SK-N-SH (cell line): ENCODE measurements at regions not wholly inside any gene's neighbourhood (a gene's known extent, or its start where the extent isn't known, plus 50 kb on each side); places are given as distances from the start of the nearest gene placed in this dataset.

Source experiments
- CTCF ChIA-PET: fragments of 300-600, 350-600 bp; formaldehyde crosslinking; extraction: SDS; loops from one replicate; lab custom pipeline; 2021; lab: Yijun Ruan, JAX
- POLR2A ChIA-PET: fragments of 350-600 bp; sonication (Branson Sonifier 250); formaldehyde crosslinking; extraction: SDS; loops from one replicate; lab custom pipeline; 2020; ENCODE audit warnings: antibody characterized with exemption, inconsistent platforms; lab: Yijun Ruan, JAX
- DNase-seq: peaks from one replicate; pipeline ENCODE4 v3.0.0; 2012
- H2AFZ ChIP-seq: fragments of 200-600 bp; sonication (generic); 2 replicates; pipeline ENCODE4 v1.8.1; 2016; ENCODE audit warnings: antibody characterized with exemption, mild to moderate bottlenecking, low read depth
- H3F3A ChIP-seq: fragments of 200-600 bp; sonication (generic); replicated peaks from 2 replicates; pipeline ENCODE3; 2016; ENCODE audit warnings: antibody characterized with exemption, mild to moderate bottlenecking; ENCODE audit not compliant: insufficient read depth
- H3K27ac ChIP-seq, 2 experiments: fragments of 200-500 bp in 1 of 2; fragments of 200-600 bp in 1 of 2; sonication (Bioruptor generic) in 1 of 2; sonication (generic), shearing (Covaris generic) in 1 of 2; 2 replicates each; pipeline versions ENCODE4 v1.5.1 to v1.6.1; 2014 to 2016; ENCODE audit warnings: low read depth in 2 of 2, inconsistent platforms in 1 of 2, low read length in 1 of 2, mild to moderate bottlenecking in 1 of 2, mixed read lengths in 1 of 2
- H3K27me3 ChIP-seq: fragments of 200-600 bp; sonication (generic), shearing (Covaris generic); 2 replicates; pipeline ENCODE4 v1.6.1; 2016; ENCODE audit warnings: mixed run types; ENCODE audit not compliant: insufficient read depth
- H3K36me3 ChIP-seq, 2 experiments: fragments of 200-500 bp in 1 of 2; fragments of 200-600 bp in 1 of 2; sonication (Bioruptor generic) in 1 of 2; sonication (generic) in 1 of 2; replicated peaks in 1 of 2; 2 replicates each; pipeline versions ENCODE3 to v1.5.1; 2014 to 2016; ENCODE audit warnings: low read length in 1 of 2, mild to moderate bottlenecking in 1 of 2; ENCODE audit not compliant: insufficient read depth in 2 of 2, control insufficient read depth in 1 of 2
- H3K4me1 ChIP-seq, 2 experiments: fragments of 200-500 bp in 1 of 2; fragments of 200-600 bp in 1 of 2; sonication (Bioruptor generic) in 1 of 2; sonication (generic), shearing (Covaris generic) in 1 of 2; 2 replicates each; pipeline versions ENCODE4 v1.5.1 to v1.6.1; 2014 to 2016; ENCODE audit warnings: low read depth in 1 of 2, low read length in 1 of 2, mixed run types in 1 of 2; ENCODE audit not compliant: insufficient read depth in 2 of 2, control insufficient read depth in 1 of 2
- H3K4me2 ChIP-seq: fragments of 200-600 bp; sonication (generic), shearing (Covaris generic); 2 replicates; pipeline ENCODE4 v1.6.1; 2017; ENCODE audit warnings: mixed run types
- H3K4me3 ChIP-seq, 2 experiments: fragments of 200-500 bp in 1 of 2; fragments of 200-600 bp in 1 of 2; sonication (Bioruptor generic) in 1 of 2; sonication (generic), shearing (Covaris generic) in 1 of 2; 2 replicates each; pipeline versions ENCODE4 v1.5.1 to v1.8.1; 2014 to 2016; ENCODE audit warnings: low read depth in 2 of 2, inconsistent platforms in 1 of 2, low read length in 1 of 2, mild to moderate bottlenecking in 1 of 2, mixed read lengths in 1 of 2, moderate library complexity in 1 of 2
- H3K79me2 ChIP-seq: fragments of 200-600 bp; sonication (generic); 2 replicates; pipeline ENCODE4 v1.8.1; 2017; ENCODE audit warnings: mild to moderate bottlenecking; ENCODE audit not compliant: insufficient read depth
- H3K9ac ChIP-seq: fragments of 200-600 bp; sonication (generic); 2 replicates; pipeline ENCODE4 v1.6.1; 2017; ENCODE audit warnings: mixed run types
- H3K9me2 ChIP-seq: fragments of 200-600 bp; sonication (generic); 2 replicates; pipeline ENCODE4 v1.6.1; 2017; ENCODE audit warnings: mixed run types
- H3K9me3 ChIP-seq: fragments of 200-600 bp; sonication (generic); 2 replicates; pipeline ENCODE4 v1.6.1; 2017; ENCODE audit warnings: mixed run types, mild to moderate bottlenecking, moderate library complexity
- H4K20me1 ChIP-seq: fragments of 200-600 bp; sonication (generic); 2 replicates; pipeline ENCODE4 v1.6.1; 2017; ENCODE audit warnings: mild to moderate bottlenecking, mixed run types; ENCODE audit not compliant: insufficient read depth
- CHD2 ChIP-seq: fragments of 150-350 bp; IDR thresholded peaks from 2 replicates; pipeline ENCODE4 v1.6.1; 2018; ENCODE audit warnings: low read length; ENCODE audit not compliant: partially characterized antibody
- EP300 ChIP-seq, 2 experiments: IDR thresholded peaks; 2 replicates each; pipeline versions ENCODE4 v1.4.0 to v1.6.1; 2012; ENCODE audit warnings: borderline replicate concordance in 1 of 2, low read depth in 1 of 2, low read length in 1 of 2
- FOXJ3 ChIP-seq: sonication (generic); formaldehyde crosslinking; IDR thresholded peaks from 2 replicates; pipeline ENCODE4 v1.5.1; 2020; ENCODE audit warnings: mild to moderate bottlenecking, missing genetic modification reagents
- FOXM1 ChIP-seq: IDR thresholded peaks from 2 replicates; pipeline ENCODE4 v1.4.0; 2012; ENCODE audit warnings: low read depth, mild to moderate bottlenecking
- IRF3 ChIP-seq: fragments of 150-350 bp; IDR thresholded peaks from 2 replicates; pipeline ENCODE4 v1.6.1; 2016; ENCODE audit warnings: mild to moderate bottlenecking, low read depth, low read length
- JUND ChIP-seq: IDR thresholded peaks from 2 replicates; pipeline ENCODE4 v1.4.0; 2012
- NFIC ChIP-seq: IDR thresholded peaks from 2 replicates; pipeline ENCODE4 v1.4.0; 2012; ENCODE audit warnings: borderline replicate concordance
- NRF1 ChIP-seq: IDR thresholded peaks from 2 replicates; pipeline ENCODE4 v1.6.1; 2012; ENCODE audit warnings: low read depth, mild to moderate bottlenecking, low read length
- PBX3 ChIP-seq: IDR thresholded peaks from 2 replicates; pipeline ENCODE4; 2012
- RAD21 ChIP-seq: IDR thresholded peaks from 2 replicates; pipeline ENCODE4 v1.6.1; 2012; ENCODE audit warnings: mild to moderate bottlenecking, low read length
- RCOR1 ChIP-seq: fragments of 150-350 bp; IDR thresholded peaks from 2 replicates; pipeline ENCODE4 v1.6.1; 2017; ENCODE audit warnings: antibody characterized with exemption, low read length
- RFX5 ChIP-seq: IDR thresholded peaks from 2 replicates; pipeline ENCODE4 v1.6.1; 2012; ENCODE audit warnings: mild to moderate bottlenecking, improper control_type of control experiment, low read length
- SIN3A ChIP-seq: IDR thresholded peaks from 2 replicates; pipeline ENCODE4 v1.6.1; 2012; ENCODE audit warnings: low read depth, mild to moderate bottlenecking, low read length, moderate library complexity, borderline replicate concordance
- SMC3 ChIP-seq: IDR thresholded peaks from 2 replicates; pipeline ENCODE4 v1.6.1; 2012; ENCODE audit warnings: low read depth, low read length, improper control_type of control experiment
- TEAD4 ChIP-seq: IDR thresholded peaks from 2 replicates; pipeline ENCODE4 v1.4.0; 2012; ENCODE audit warnings: mild to moderate bottlenecking, borderline replicate concordance; ENCODE audit not compliant: insufficient read depth
- USF1 ChIP-seq: IDR thresholded peaks from 2 replicates; pipeline ENCODE4 v1.4.0; 2012; ENCODE audit warnings: low read depth, borderline replicate concordance
- USF2 ChIP-seq: fragments of 150-350 bp; IDR thresholded peaks from 2 replicates; pipeline ENCODE4 v1.6.1; 2017; ENCODE audit warnings: antibody characterized with exemption, low read length, low read depth, borderline replicate concordance
- YY1 ChIP-seq: IDR thresholded peaks from 2 replicates; pipeline ENCODE4 v1.4.0; 2012; ENCODE audit warnings: low read depth, mild to moderate bottlenecking
- ZBTB33 ChIP-seq: IDR thresholded peaks from 2 replicates; pipeline ENCODE4 v1.4.0; 2012; ENCODE audit warnings: low read depth, borderline replicate concordance
- WGBS: methylation state at CpG from one replicate; pipeline ENCODE4 v1.1.6; 2017; ENCODE audit warnings: low lambda C conversion rate; 5-methylcytosine and 5-hydroxymethylcytosine counted together

GRCh38 chr14:71645656-71646055 is 286.6 kb upstream of the RGS6 start:
- no peaks in the 10 kb centered on the region for H3K9me2 ChIP-seq
- ChIA-PET POLR2A (no interaction called here), CTCF (no interaction called here)
- no peak for TF ChIP-seq RAD21
- no peak for TF ChIP-seq NFIC
- no peak for TF ChIP-seq PBX3
- no peak for TF ChIP-seq NRF1
- TF ChIP-seq TEAD4: no peak
- TF ChIP-seq USF1: no peak
- TF ChIP-seq RCOR1: no peak
- TF ChIP-seq YY1: no peak
- TF ChIP-seq USF2: no peak
- no peak for TF ChIP-seq FOXM1
- TF ChIP-seq SMC3: no peak
- no peak for TF ChIP-seq JUND
- TF ChIP-seq RFX5: no peak
- no peak for TF ChIP-seq CHD2
- no peak for TF ChIP-seq EP300 (IDR thresholded peaks at IDR 0.05; ENCODE audit: borderline replicate concordance in 1 of 2, low read depth in 1 of 2, low read length in 1 of 2)
- TF ChIP-seq FOXJ3 (CRISPR knock-in tag): no peak
- DNase-seq: no peak
- H3K27ac ChIP-seq: no peak overlapping the region
- peaks cover 13% of the 10 kb centered on the region; the same call in 1 of the 2 replicates for H3K79me2 ChIP-seq
- no peaks in the 10 kb centered on the region for H3K27me3 ChIP-seq
- H3K36me3 ChIP-seq: peaks cover 0 to 16% of the 10 kb centered on the region in 2 experiments
- H2AFZ ChIP-seq: no peak overlapping the region
- peaks cover 13% of the 10 kb centered on the region for H3F3A ChIP-seq
- H3K4me1 ChIP-seq: peaks cover 5 to 16% of the 10 kb centered on the region in 2 experiments; a peak in 3 of 4 replicates
- H3K4me3 ChIP-seq: no peak overlapping the region
- H4K20me1 ChIP-seq: no peaks in the 10 kb centered on the region
- no peak overlapping the region for H3K9ac ChIP-seq
- H3K4me2 ChIP-seq: no peak overlapping the region
- 71% methylated on average over 4 of the region's 4 CpGs for WGBS
- H3K9me3 ChIP-seq: 0 out of 2 replicates have a peak, but pooled peaks cover 2% of the 10 kb centered on the region

- Histone ChIP-seq H3K27me3 (no peaks in the 10 kb centered on the region), H3K9me3 (0 out of 2 replicates have a peak, but pooled peaks cover 2% of the 10 kb centered on the region)
- POLR2A ChIA-PET: no interaction called here
Measured at GRCh38 chr14:71646518-71646917, 285.7 kb upstream of the RGS6 start.

More at GRCh38 chr14:71646518-71646917, 285.7 kb upstream of the RGS6 start:
- DNase-seq: no peak
- Histone ChIP-seq H3K4me1 (peaks cover 11 to 22% of the 10 kb centered on the region in 2 experiments), H3K4me3 (no peak overlapping the region), H3K4me2 (no peak overlapping the region), H3K9me2 (no peaks in the 10 kb centered on the region), H4K20me1 (no peaks in the 10 kb centered on the region), H2AFZ (no peak overlapping the region), H3F3A (peaks cover 17% of the 10 kb centered on the region), H3K79me2 (peaks cover 13% of the 10 kb centered on the region; the same call in 1 of the 2 replicates), H3K36me3 (peaks cover 2 to 16% of the 10 kb centered on the region in 2 experiments), H3K27ac (no peak overlapping the region), H3K9ac (no peak overlapping the region)
- WGBS: 91% methylated on average over 1 of the region's 1 CpG
- TF ChIP-seq SMC3: no peak
- TF ChIP-seq FOXM1: no peak
- no peak for TF ChIP-seq IRF3
- TF ChIP-seq CHD2: no peak
- TF ChIP-seq SIN3A: no peak
- no peak for TF ChIP-seq ZBTB33
- TF ChIP-seq YY1: no peak
- TF ChIP-seq PBX3: no peak
- CTCF ChIA-PET: interaction anchor here (0.7 kb wide), 1 partner anchor 319 kb away, joined by 3 read pairs; no protein-coding TSS in a partner anchor
